ENCODE measurements at regions not wholly inside any gene's neighbourhood (a gene's known extent, or its start where the extent isn't known, plus 50 kb on each side); places are given as distances from the start of the nearest gene placed in this dataset.

DNA sequence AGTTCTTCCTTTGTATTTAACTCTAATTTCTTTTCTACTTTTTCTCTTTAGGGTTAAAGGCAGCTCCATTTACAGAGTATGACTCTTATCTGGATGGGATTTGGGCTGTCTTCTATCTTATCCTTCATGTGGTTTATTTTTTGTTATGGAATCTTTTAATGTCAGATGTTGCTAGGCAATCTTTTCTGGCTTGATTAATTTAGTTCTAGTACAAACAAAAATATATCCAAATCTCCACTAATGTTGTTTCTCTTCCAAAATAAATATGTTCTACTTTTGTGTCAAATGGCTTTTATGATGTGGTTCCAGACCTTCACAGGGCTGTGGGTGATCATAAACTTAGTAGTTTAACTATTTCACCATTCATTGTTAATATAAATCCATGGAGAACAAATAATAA, 246.9 kb downstream of the AHR start:
- Histone ChIP-seq H3K9ac (ENCODE audit: low read length) (no peak overlapping the region), H3K79me2 (ENCODE audit: insufficient read depth, low read length) (no peaks in the 10 kb centered on the region), H3K4me2 (ENCODE audit: low read length) (no peak overlapping the region), H2AFZ (ENCODE audit: low read depth, low read length) (no peak overlapping the region), H4K20me1 (ENCODE audit: insufficient read depth, low read length) (no peaks in the 10 kb centered on the region), H3K36me3 (ENCODE audit: insufficient read depth, low read length) (no peaks in the 10 kb centered on the region), H3K27me3 (ENCODE audit: insufficient read depth, low read length) (no peaks in the 10 kb centered on the region), H3K4me1 (ENCODE audit: insufficient read depth, low read length) (no peaks in the 10 kb centered on the region), H3K4me3 (ENCODE audit: insufficient read depth, low read depth, low read length) (no peak overlapping the region), H3K9me3 (ENCODE audit: insufficient read depth, low read depth, low read length) (no peaks in the 10 kb centered on the region), H3K27ac (ENCODE audit: low read depth, low read length) (no peak overlapping the region)
- peak; percentile 59 for DNase-seq (ENCODE audit: low read depth)
- peak; percentile 17 for FAIRE-seq
- Mint-ChIP-seq H3K36me3 (ENCODE audit: low read depth, unreplicated experiment) (no peaks in the 10 kb centered on the region), H3K27me3 (ENCODE audit: low read depth, unreplicated experiment) (no peaks in the 10 kb centered on the region), H3K4me3 (ENCODE audit: unreplicated experiment) (no peak overlapping the region), H3K9me3 (ENCODE audit: unreplicated experiment) (no peaks in the 10 kb centered on the region), H3K4me1 (ENCODE audit: low read depth, unreplicated experiment) (peaks cover 9% of the 10 kb centered on the region), H3K27ac (ENCODE audit: unreplicated experiment) (no peak overlapping the region)
- TF ChIP-seq CTCF (IDR thresholded peaks at IDR 0.05; ENCODE audit: insufficient read depth, low read depth, low read length) (no peak), EZH2 (IDR thresholded peaks at IDR 0.05; ENCODE audit: insufficient read depth, low read length) (no peak)

DNA sequence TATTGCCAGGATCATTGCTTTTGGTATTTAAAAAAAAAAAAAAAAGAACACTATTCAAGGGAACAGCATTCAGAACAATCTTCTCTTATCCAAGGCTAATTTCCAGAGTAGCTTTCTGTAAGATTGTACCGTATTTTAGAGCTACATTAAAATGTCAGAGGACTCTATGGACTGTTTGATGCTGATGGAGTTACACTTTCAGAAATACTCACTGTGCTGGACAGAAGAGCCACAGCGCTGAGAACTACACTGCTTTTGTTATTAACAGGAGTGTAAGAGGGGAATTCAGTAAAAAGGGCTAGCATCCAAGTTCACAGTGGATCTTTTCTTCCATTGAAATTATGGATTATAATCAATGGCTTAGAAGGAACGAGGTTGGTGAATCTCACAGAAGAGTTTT, 247.7 kb downstream of the AHR start:
- peak; percentile 5 for FAIRE-seq
- no peaks in the 10 kb centered on the region for H4K20me1 ChIP-seq (ENCODE audit: insufficient read depth, low read length)
- Mint-ChIP-seq H3K9me3 (ENCODE audit: unreplicated experiment) (no peaks in the 10 kb centered on the region), H3K27me3 (ENCODE audit: low read depth, unreplicated experiment) (no peaks in the 10 kb centered on the region), H3K36me3 (ENCODE audit: low read depth, unreplicated experiment) (no peaks in the 10 kb centered on the region), H3K4me3 (ENCODE audit: unreplicated experiment) (no peak overlapping the region), H3K27ac (ENCODE audit: unreplicated experiment) (no peak overlapping the region), H3K4me1 (ENCODE audit: low read depth, unreplicated experiment) (peaks cover 9% of the 10 kb centered on the region)
- H3K4me3 ChIP-seq (ENCODE audit: insufficient read depth, low read depth, low read length), result no peak overlapping the region
- H3K36me3 ChIP-seq (ENCODE audit: insufficient read depth, low read length), result no peaks in the 10 kb centered on the region
- DNase-seq (ENCODE audit: low read depth), result no peak
- H3K9me3 ChIP-seq (ENCODE audit: insufficient read depth, low read depth, low read length), result no peaks in the 10 kb centered on the region
- no peaks in the 10 kb centered on the region for H3K27me3 ChIP-seq (ENCODE audit: insufficient read depth, low read length)
- no peak overlapping the region for H3K27ac ChIP-seq (ENCODE audit: low read depth, low read length)
- no peak overlapping the region for H3K9ac ChIP-seq (ENCODE audit: low read length)
- no peak overlapping the region for H3K4me2 ChIP-seq (ENCODE audit: low read length)
- no peaks in the 10 kb centered on the region for H3K4me1 ChIP-seq (ENCODE audit: insufficient read depth, low read length)
- no peak for TF ChIP-seq EZH2 (IDR thresholded peaks at IDR 0.05; ENCODE audit: insufficient read depth, low read length)
- H2AFZ ChIP-seq (ENCODE audit: low read depth, low read length), result no peak overlapping the region
- H3K79me2 ChIP-seq (ENCODE audit: insufficient read depth, low read length), result no peaks in the 10 kb centered on the region

GRCh38 chr7:17546592-17546991, 248.1 kb downstream of the AHR start:
- Histone ChIP-seq H3K27ac (ENCODE audit: low read depth, low read length) (no peak overlapping the region), H3K9ac (ENCODE audit: low read length) (no peak overlapping the region), H2AFZ (ENCODE audit: low read depth, low read length) (no peak overlapping the region), H3K4me2 (ENCODE audit: low read length) (no peak overlapping the region), H3K27me3 (ENCODE audit: insufficient read depth, low read length) (no peaks in the 10 kb centered on the region), H3K36me3 (ENCODE audit: insufficient read depth, low read length) (no peaks in the 10 kb centered on the region), H3K4me1 (ENCODE audit: insufficient read depth, low read length) (no peaks in the 10 kb centered on the region), H4K20me1 (ENCODE audit: insufficient read depth, low read length) (no peaks in the 10 kb centered on the region), H3K79me2 (ENCODE audit: insufficient read depth, low read length) (no peaks in the 10 kb centered on the region), H3K4me3 (ENCODE audit: insufficient read depth, low read depth, low read length) (no peak overlapping the region), H3K9me3 (ENCODE audit: insufficient read depth, low read depth, low read length) (no peaks in the 10 kb centered on the region)
- H3K27ac Mint-ChIP-seq (ENCODE audit: unreplicated experiment), result no peak overlapping the region
- TF ChIP-seq EZH2 (IDR thresholded peaks at IDR 0.05; ENCODE audit: insufficient read depth, low read length), result no peak
- H3K4me1 Mint-ChIP-seq (ENCODE audit: low read depth, unreplicated experiment), result peaks cover 9% of the 10 kb centered on the region
- H3K27me3 Mint-ChIP-seq (ENCODE audit: low read depth, unreplicated experiment), result no peaks in the 10 kb centered on the region
- H3K9me3 Mint-ChIP-seq (ENCODE audit: unreplicated experiment), result no peaks in the 10 kb centered on the region
- no peak overlapping the region for H3K4me3 Mint-ChIP-seq (ENCODE audit: unreplicated experiment)
- H3K36me3 Mint-ChIP-seq (ENCODE audit: low read depth, unreplicated experiment), result no peaks in the 10 kb centered on the region
- DNase-seq (ENCODE audit: low read depth), result peak; percentile 74
- peak; percentile 55 for FAIRE-seq

Measured in astrocyte (in vitro differentiated cells and primary cell).